AG09309 (cell line): ENCODE measurements at regions not wholly inside any gene's neighbourhood (a gene's known extent, or its start where the extent isn't known, plus 50 kb on each side); places are given as distances from the start of the nearest gene placed in this dataset.
A peak's percentile ranks its signal among the peaks of the same experiment; 100 is the strongest.

Experiments
- DNase-seq: peaks from one replicate; pipeline ENCODE4 v3.0.0-alpha.2; 2010; ENCODE audit warnings: low read depth
- H3K4me3 ChIP-seq: 2 replicates; pipeline ENCODE4 v1.5.1; 2011; ENCODE audit warnings: mild to moderate bottlenecking, low read depth, low read length, moderate library complexity; ENCODE audit not compliant: control insufficient read depth
- CTCF ChIP-seq: IDR thresholded peaks from 2 replicates; pipeline ENCODE4 v1.5.1; 2011; ENCODE audit warnings: mild to moderate bottlenecking, low read depth, low read length, inconsistent platforms; ENCODE audit not compliant: insufficient read depth, control insufficient read depth; ENCODE audit errors: missing control alignments

GRCh38 chr13:29704648-29705047 is 109.2 kb upstream of the SLC7A1 start:
- no peak for TF ChIP-seq CTCF
- no peak overlapping the region for H3K4me3 ChIP-seq
- no peak for DNase-seq

- no peak overlapping the region for H3K4me3 ChIP-seq
- no peak for DNase-seq
- no peak for TF ChIP-seq CTCF
Observed at GRCh38 chr13:29703421-29703820, 107.9 kb upstream of the SLC7A1 start.

- TF ChIP-seq CTCF: no peak
- no peak overlapping the region for H3K4me3 ChIP-seq
- DNase-seq: peak; percentile 94
Observed at GRCh38 chr13:29702912-29703351, 107.4 kb upstream of the SLC7A1 start.

GRCh38 chr13:29698106-29698505 is 102.6 kb upstream of the SLC7A1 start:
- H3K4me3 ChIP-seq: no peak overlapping the region
- no peak for TF ChIP-seq CTCF
- no peak for DNase-seq

GRCh38 chr13:29696606-29697005 is 101.1 kb upstream of the SLC7A1 start:
- TF ChIP-seq CTCF: no peak
- DNase-seq: no peak
- H3K4me3 ChIP-seq: no peak overlapping the region

GRCh38 chr13:29693275-29693945 is 97.9 kb upstream of the SLC7A1 start:
- DNase-seq: no peak
- no peak overlapping the region for H3K4me3 ChIP-seq
- TF ChIP-seq CTCF: no peak
